ENCODE measurements at regions not wholly inside any gene's neighbourhood (a gene's known extent, or its start where the extent isn't known, plus 50 kb on each side); places are given as distances from the start of the nearest gene placed in this dataset.

- no peak for DNase-seq (ENCODE audit: low spot score)
- in situ Hi-C loops (cut with MboI; ENCODE audit: low pct_unique_long_range_greater_than_20kb, low sequenced_read_pairs, unreplicated experiment): no loop called here
- TF ChIP-seq, protein P1, sequence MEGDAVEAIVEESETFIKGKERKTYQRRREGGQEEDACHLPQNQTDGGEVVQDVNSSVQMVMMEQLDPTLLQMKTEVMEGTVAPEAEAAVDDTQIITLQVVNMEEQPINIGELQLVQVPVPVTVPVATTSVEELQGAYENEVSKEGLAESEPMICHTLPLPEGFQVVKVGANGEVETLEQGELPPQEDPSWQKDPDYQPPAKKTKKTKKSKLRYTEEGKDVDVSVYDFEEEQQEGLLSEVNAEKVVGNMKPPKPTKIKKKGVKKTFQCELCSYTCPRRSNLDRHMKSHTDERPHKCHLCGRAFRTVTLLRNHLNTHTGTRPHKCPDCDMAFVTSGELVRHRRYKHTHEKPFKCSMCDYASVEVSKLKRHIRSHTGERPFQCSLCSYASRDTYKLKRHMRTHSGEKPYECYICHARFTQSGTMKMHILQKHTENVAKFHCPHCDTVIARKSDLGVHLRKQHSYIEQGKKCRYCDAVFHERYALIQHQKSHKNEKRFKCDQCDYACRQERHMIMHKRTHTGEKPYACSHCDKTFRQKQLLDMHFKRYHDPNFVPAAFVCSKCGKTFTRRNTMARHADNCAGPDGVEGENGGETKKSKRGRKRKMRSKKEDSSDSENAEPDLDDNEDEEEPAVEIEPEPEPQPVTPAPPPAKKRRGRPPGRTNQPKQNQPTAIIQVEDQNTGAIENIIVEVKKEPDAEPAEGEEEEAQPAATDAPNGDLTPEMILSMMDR (IDR thresholded peaks at IDR 0.05; ENCODE audit: extremely low read depth, insufficient read depth, missing control alignments): no peak
Measured at GRCh38 chr6:169960521-169960885, 209.1 kb downstream of the ERMARD start.

DNA sequence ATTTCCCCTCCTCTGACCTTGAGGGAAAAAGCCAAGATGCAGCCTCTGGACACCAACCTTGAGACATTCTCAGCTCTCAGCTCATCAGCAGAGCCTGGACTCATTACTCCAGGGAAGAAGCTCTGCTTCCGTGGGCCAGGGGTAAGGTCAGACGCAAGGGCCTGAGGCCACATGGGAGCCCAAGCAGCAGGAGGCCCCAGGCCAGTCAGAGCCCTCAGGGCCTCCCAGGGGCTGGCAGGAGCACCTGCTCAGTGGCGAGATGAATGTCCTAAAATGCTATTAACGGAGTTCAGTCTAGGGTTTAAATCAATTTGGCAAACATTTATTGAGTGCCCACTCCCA is 208.6 kb downstream of the ERMARD start:
- TF ChIP-seq, protein P1 (IDR thresholded peaks at IDR 0.05; ENCODE audit: extremely low read depth, insufficient read depth, missing control alignments): no peak

DNA sequence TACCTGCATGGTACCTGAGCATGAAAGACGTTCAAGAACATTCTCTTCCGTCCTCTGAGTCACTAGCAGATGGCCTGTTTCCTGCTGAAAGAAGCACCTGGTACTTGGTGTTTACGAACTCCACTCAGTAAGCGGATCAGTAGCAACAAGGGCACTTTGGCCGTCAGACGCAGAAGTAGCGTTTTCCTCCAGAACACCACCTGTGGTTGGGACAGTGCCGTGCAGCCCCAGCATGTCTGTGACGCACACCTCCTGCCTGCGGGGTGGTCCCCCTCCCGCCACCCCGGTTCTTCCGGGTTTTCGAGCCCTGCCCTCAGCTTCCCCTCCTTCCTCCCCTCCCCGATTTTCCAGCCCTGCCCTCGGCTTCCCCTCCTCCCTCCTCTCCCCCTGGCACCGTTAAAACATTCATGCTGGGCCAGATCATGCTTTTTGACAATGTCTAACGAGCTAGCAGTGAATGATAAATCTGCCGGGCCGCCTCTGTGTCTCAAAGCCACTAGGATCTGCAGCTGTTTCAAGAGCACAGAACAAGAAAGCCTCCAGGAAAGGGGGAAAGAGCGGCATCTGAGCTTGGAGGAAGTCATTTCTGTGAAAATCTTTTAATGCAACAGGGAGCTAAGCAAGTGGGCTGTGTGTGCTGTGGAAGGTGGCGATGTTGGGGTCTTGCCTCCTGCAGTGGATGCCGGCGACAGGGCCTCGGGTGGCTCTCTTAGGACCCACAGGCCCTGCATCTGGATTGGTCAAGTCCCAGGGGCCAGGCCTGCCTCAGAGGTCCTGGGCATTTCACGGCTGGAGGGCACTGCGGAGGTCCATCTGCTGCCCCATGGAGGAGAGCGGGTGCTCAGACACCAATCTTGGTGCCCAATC is 207.9 kb downstream of the ERMARD start:
- TF ChIP-seq, protein P1 (IDR thresholded peaks at IDR 0.05; ENCODE audit: extremely low read depth, insufficient read depth, missing control alignments): no peak
- in situ Hi-C loops (cut with MboI; ENCODE audit: low pct_unique_long_range_greater_than_20kb, low sequenced_read_pairs, unreplicated experiment): no loop called here
- no peak for DNase-seq (ENCODE audit: low spot score)

More for the DNA sequence above, 208.6 kb downstream of the ERMARD start:
- in situ Hi-C loops (cut with MboI; ENCODE audit: low pct_unique_long_range_greater_than_20kb, low sequenced_read_pairs, unreplicated experiment): no loop called here
- no peak for DNase-seq (ENCODE audit: low spot score)

DNA sequence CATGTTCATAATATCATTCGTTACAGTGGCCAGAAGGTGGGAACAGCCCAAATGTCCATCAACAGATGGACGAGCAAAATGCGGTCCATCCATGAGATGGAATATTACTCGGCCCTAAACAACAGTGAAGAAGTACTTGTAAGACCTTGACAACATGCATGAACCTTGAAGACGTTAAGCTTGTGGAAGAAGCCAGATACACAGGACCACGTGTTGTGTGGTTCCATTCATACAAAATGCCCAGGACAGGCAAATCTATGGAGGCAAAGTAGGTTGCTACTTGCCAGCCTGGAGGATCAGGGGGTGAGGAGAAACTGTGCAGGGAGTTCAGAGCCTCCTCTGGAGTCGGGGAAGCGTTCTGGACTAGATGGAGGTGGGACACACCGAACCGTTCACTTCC is 207.1 kb downstream of the ERMARD start:
- TF ChIP-seq, protein P1 (IDR thresholded peaks at IDR 0.05; ENCODE audit: extremely low read depth, insufficient read depth, missing control alignments): no peak
- no peak for DNase-seq (ENCODE audit: low spot score)
- in situ Hi-C loops (cut with MboI; ENCODE audit: low pct_unique_long_range_greater_than_20kb, low sequenced_read_pairs, unreplicated experiment): no loop called here

DNA sequence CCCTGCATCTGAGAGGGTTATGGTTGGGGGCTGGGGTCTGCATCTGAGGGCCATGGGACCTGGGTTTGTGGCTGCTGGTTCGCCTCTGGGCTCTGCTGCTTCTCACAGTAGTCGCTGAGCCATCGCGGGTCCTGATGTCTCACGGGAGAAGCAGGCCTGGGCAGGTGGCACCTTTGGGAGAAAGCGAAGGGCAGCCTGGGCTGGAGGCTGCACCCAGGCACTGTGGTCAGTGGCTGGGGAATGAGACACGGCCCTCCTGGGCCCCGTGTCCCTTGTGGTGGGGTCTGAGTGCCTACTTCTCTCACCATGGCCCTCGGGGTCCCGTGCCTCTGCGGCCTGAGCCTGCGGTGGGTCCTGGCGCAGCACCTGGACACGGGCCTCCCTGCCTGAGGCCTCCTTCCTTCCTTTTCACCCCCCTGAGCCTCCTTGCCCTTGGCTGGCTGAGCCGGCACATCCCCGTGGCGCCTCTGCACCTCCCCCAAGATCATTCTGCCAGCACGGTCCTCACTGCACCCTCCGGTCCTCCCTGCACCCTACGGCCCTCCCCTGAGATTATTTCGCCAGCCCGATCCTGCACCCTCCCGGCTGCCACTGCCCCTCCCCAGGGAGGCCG is 206.0 kb downstream of the ERMARD start:
- DNase-seq (ENCODE audit: low spot score): no peak
- TF ChIP-seq, protein P1 (IDR thresholded peaks at IDR 0.05; ENCODE audit: extremely low read depth, insufficient read depth, missing control alignments): no peak
- in situ Hi-C loops (cut with MboI; ENCODE audit: low pct_unique_long_range_greater_than_20kb, low sequenced_read_pairs, unreplicated experiment): no loop called here

DNA sequence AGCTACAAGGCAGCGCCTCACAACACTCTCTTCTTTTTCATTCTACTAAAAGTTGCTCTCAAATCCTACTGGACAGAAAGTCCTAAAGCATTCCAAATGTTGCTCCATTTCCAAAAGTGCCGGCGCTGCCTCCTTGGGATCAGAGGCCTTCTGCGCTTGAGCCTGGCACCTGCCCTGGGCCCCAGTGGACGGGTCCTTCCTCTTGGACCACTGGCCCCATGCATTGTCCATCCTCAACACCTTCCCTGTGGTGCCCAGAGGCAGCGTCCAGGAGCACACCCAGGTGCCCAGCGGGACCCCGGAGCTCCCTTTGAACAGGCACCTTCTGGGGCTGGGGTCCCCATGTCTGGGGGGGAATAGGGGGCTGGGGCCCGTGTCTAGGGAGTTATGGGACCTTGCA is 205.2 kb downstream of the ERMARD start:
- no peak for DNase-seq (ENCODE audit: low spot score)
- in situ Hi-C loops (cut with MboI; ENCODE audit: low pct_unique_long_range_greater_than_20kb, low sequenced_read_pairs, unreplicated experiment): no loop called here
- TF ChIP-seq, protein P1 (IDR thresholded peaks at IDR 0.05; ENCODE audit: extremely low read depth, insufficient read depth, missing control alignments): no peak

All from GM13977 (cell line).